H1 (cell line): ENCODE measurements at regions not wholly inside any gene's neighbourhood (a gene's known extent, or its start where the extent isn't known, plus 50 kb on each side); places are given as distances from the start of the nearest gene placed in this dataset.

Experiments
- CTCF ChIA-PET: fragments of 300-600 bp; sonication (Branson Sonifier 250); formaldehyde crosslinking; loops from one replicate; lab custom pipeline; 2021; ENCODE audit not compliant: partially characterized antibody; lab: Charles Lee
- POLR2A ChIA-PET: fragments of 300-600 bp; sonication (Branson Sonifier 250); formaldehyde crosslinking; loops from one replicate; lab custom pipeline; 2021; ENCODE audit warnings: inconsistent platforms; ENCODE audit not compliant: partially characterized antibody; lab: Charles Lee
- DNase-seq, 2 experiments: peaks; one replicate each; pipeline versions ENCODE4 v3.0.0 to v3.0.0-alpha.2; 2010 to 2022; ENCODE audit warnings: low spot score in 2 of 2, low read depth in 1 of 2, mixed read lengths in 1 of 2
- FAIRE-seq: peaks from 2 replicates; lab custom pipeline; 2011; peaks lifted over from hg19 to GRCh38; lab: Jason Lieb, UNC
- H2AFZ ChIP-seq: 2 replicates; pipeline ENCODE4 v1.8.1; 2012; ENCODE audit warnings: low read length, inconsistent platforms
- H2AK5ac ChIP-seq: 2 replicates; pipeline ENCODE4 v1.6.1; 2013; ENCODE audit warnings: low read depth, low read length
- H2BK120ac ChIP-seq: replicated peaks from 2 replicates; pipeline ENCODE3; 2013; ENCODE audit warnings: low read depth, low read length, inconsistent platforms
- H2BK12ac ChIP-seq: 2 replicates; pipeline ENCODE4 v1.6.1; 2013; ENCODE audit warnings: low read depth, low read length
- H2BK15ac ChIP-seq: 2 replicates; pipeline ENCODE4 v1.6.1; 2013; ENCODE audit warnings: low read length
- H2BK20ac ChIP-seq: 2 replicates; pipeline ENCODE4 v1.6.1; 2013; ENCODE audit warnings: low read length
- H2BK5ac ChIP-seq: 2 replicates; pipeline ENCODE4 v1.6.1; 2013; ENCODE audit warnings: low read depth, low read length
- H3K14ac ChIP-seq: 2 replicates; pipeline ENCODE4 v1.6.1; 2013; ENCODE audit warnings: inconsistent platforms; ENCODE audit not compliant: insufficient read length
- H3K18ac ChIP-seq: 2 replicates; pipeline ENCODE4 v1.6.1; 2013; ENCODE audit warnings: low read length; ENCODE audit errors: extremely low read depth
- H3K23ac ChIP-seq: 2 replicates; pipeline ENCODE4 v1.6.1; 2013; ENCODE audit warnings: inconsistent platforms; ENCODE audit not compliant: insufficient read length
- H3K23me2 ChIP-seq: 2 replicates; pipeline ENCODE4 v1.6.1; 2013; ENCODE audit warnings: low read depth, low read length
- H3K27ac ChIP-seq: 2 replicates; pipeline ENCODE4 v1.6.1; 2011; ENCODE audit warnings: low read depth, low read length, inconsistent platforms
- H3K27me3 ChIP-seq, 4 experiments: replicated peaks in 1 of 4; 1 replicate in 1 of 4; 2 replicates in 3 of 4; pipeline versions ENCODE4 v1.6.1 to v1.8.1; 2011 to 2013; ENCODE audit warnings: low read length in 3 of 4, mild to moderate bottlenecking in 3 of 4, inconsistent platforms in 2 of 4, mixed read lengths in 2 of 4, moderate library complexity in 1 of 4; ENCODE audit not compliant: control insufficient read depth in 3 of 4, insufficient read depth in 3 of 4; ENCODE audit errors: extremely low read depth in 1 of 4
- H3K36me3 ChIP-seq, 4 experiments: 2 replicates each; pipeline versions ENCODE4 v1.6.1 to v1.8.1; 2011 to 2013; ENCODE audit warnings: mild to moderate bottlenecking in 4 of 4, low read length in 3 of 4, moderate library complexity in 2 of 4, control low read depth in 1 of 4, inconsistent platforms in 1 of 4; ENCODE audit not compliant: insufficient read depth in 4 of 4, control insufficient read depth in 2 of 4
- H3K4ac ChIP-seq: replicated peaks from 2 replicates; pipeline ENCODE3; 2013; ENCODE audit warnings: low read length, low read depth, mixed read lengths, inconsistent platforms; ENCODE audit not compliant: insufficient read length
- H3K4me1 ChIP-seq, 4 experiments: replicated peaks in 1 of 4; 1 replicate in 1 of 4; 2 replicates in 3 of 4; pipeline versions ENCODE4 v1.6.1 to v1.8.1; 2011 to 2013; ENCODE audit warnings: low read length in 3 of 4, inconsistent platforms in 2 of 4, mixed read lengths in 1 of 4; ENCODE audit not compliant: insufficient read depth in 4 of 4, control insufficient read depth in 3 of 4
- H3K4me2 ChIP-seq, 2 experiments: 2 replicates each; pipeline versions ENCODE4 v1.6.1 to v1.8.1; 2011 to 2013; ENCODE audit warnings: low read depth in 2 of 2, low read length in 2 of 2, control low read depth in 1 of 2, inconsistent platforms in 1 of 2, mild to moderate bottlenecking in 1 of 2; ENCODE audit not compliant: insufficient read depth in 1 of 2
- H3K4me3 ChIP-seq, 4 experiments: fragments of 200-600, 300-600 bp in 1 of 4; sonication (generic), shearing (Covaris generic), sonication (Bioruptor Twin) in 1 of 4; 2 replicates each; pipeline versions ENCODE4 v1.5.1 to v1.8.1; 2011 to 2016; ENCODE audit warnings: low read length in 4 of 4, low read depth in 3 of 4, control low read depth in 2 of 4, inconsistent platforms in 2 of 4, mild to moderate bottlenecking in 2 of 4, mixed read lengths in 1 of 4, moderate library complexity in 1 of 4; ENCODE audit not compliant: insufficient read depth in 2 of 4; ENCODE audit errors: extremely low read depth in 1 of 4
- H3K56ac ChIP-seq: replicated peaks from 2 replicates; pipeline ENCODE3; 2013; ENCODE audit warnings: low read depth, mild to moderate bottlenecking, mixed read lengths, low read length, inconsistent platforms; ENCODE audit not compliant: insufficient read length
- H3K79me1 ChIP-seq: 2 replicates; pipeline ENCODE4 v1.6.1; 2013; ENCODE audit warnings: low read depth, low read length, control low read depth
- H3K79me2 ChIP-seq, 2 experiments: 2 replicates each; pipeline versions ENCODE4 v1.6.1 to v1.8.1; 2012 to 2013; ENCODE audit warnings: low read length in 2 of 2, mild to moderate bottlenecking in 2 of 2, inconsistent platforms in 1 of 2; ENCODE audit not compliant: insufficient read depth in 2 of 2, control insufficient read depth in 1 of 2
- H3K9ac ChIP-seq, 4 experiments: replicated peaks in 1 of 4; 1 replicate in 1 of 4; 2 replicates in 3 of 4; pipeline versions ENCODE4 v1.6.1 to v1.8.1; 2011 to 2013; ENCODE audit warnings: low read depth in 3 of 4, low read length in 3 of 4, control low read depth in 2 of 4, mild to moderate bottlenecking in 2 of 4, moderate library complexity in 2 of 4, inconsistent platforms in 1 of 4; ENCODE audit errors: extremely low read depth in 1 of 4
- H3K9me3 ChIP-seq, 2 experiments: 2 replicates each; pipeline versions ENCODE4 v1.6.1 to v1.8.1; 2012 to 2013; ENCODE audit warnings: mild to moderate bottlenecking in 2 of 2, moderate library complexity in 2 of 2, control low read depth in 1 of 2, inconsistent platforms in 1 of 2, low read depth in 1 of 2, low read length in 1 of 2, mixed read lengths in 1 of 2; ENCODE audit not compliant: insufficient read depth in 2 of 2
- H4K20me1 ChIP-seq, 2 experiments: replicated peaks in 1 of 2; 2 replicates each; pipeline versions ENCODE3 to v1.8.1; 2011 to 2013; ENCODE audit warnings: inconsistent platforms in 2 of 2, low read length in 2 of 2, mild to moderate bottlenecking in 1 of 2; ENCODE audit not compliant: insufficient read depth in 2 of 2, control insufficient read depth in 1 of 2
- H4K5ac ChIP-seq: 2 replicates; pipeline ENCODE4 v1.6.1; 2013; ENCODE audit warnings: low read length, low read depth, mixed read lengths, inconsistent platforms; ENCODE audit not compliant: insufficient read length
- H4K8ac ChIP-seq: 2 replicates; pipeline ENCODE4 v1.8.0; 2013; ENCODE audit warnings: mild to moderate bottlenecking, moderate library complexity, low read length, inconsistent platforms; ENCODE audit not compliant: insufficient read depth; ENCODE audit errors: extremely low read depth
- H4K91ac ChIP-seq: replicated peaks from 2 replicates; pipeline ENCODE3; 2013; ENCODE audit warnings: low read length, mixed read lengths, inconsistent platforms; ENCODE audit not compliant: insufficient read length
- ASH2L ChIP-seq: fragments of 200-600, 300-600 bp; sonication (generic); IDR thresholded peaks from one replicate; pipeline ENCODE4 v1.7.1; 2017; ENCODE audit warnings: low read length
- BCL11A ChIP-seq, 2 experiments: IDR thresholded peaks; one replicate each; pipeline ENCODE4 v1.6.1; 2011; ENCODE audit warnings: low read depth in 2 of 2, low read length in 2 of 2, mild to moderate bottlenecking in 2 of 2
- CREB1 ChIP-seq: IDR thresholded peaks from 2 replicates; pipeline ENCODE4 v1.6.1; 2012; ENCODE audit warnings: inconsistent platforms
- CTBP2 ChIP-seq: IDR thresholded peaks from 2 replicates; pipeline ENCODE4 v1.7.0; 2011; ENCODE audit warnings: borderline replicate concordance, mild to moderate bottlenecking, moderate library complexity, mixed read lengths, low read length; ENCODE audit not compliant: insufficient read depth, insufficient read length
- GTF2F1 ChIP-seq: IDR thresholded peaks from 2 replicates; pipeline ENCODE4 v1.6.1; 2012; ENCODE audit warnings: low read depth, low read length, improper control_type of control experiment, borderline replicate concordance
- JUN ChIP-seq: IDR thresholded peaks from 2 replicates; pipeline ENCODE4 v1.6.1; 2011; ENCODE audit warnings: low read depth, mild to moderate bottlenecking, improper control_type of control experiment, low read length
- KDM1A ChIP-seq: fragments of 200-600, 300-600 bp; sonication (generic); IDR thresholded peaks from 2 replicates; pipeline ENCODE4 v1.7.1; 2016; ENCODE audit warnings: mild to moderate bottlenecking, low read length, borderline replicate concordance
- KDM5A ChIP-seq: fragments of 200-600 bp; IDR thresholded peaks from 2 replicates; pipeline ENCODE4 v1.7.1; 2012; ENCODE audit warnings: mild to moderate bottlenecking, low read length, inconsistent platforms, mixed read lengths
- RFX5 ChIP-seq: IDR thresholded peaks from 2 replicates; pipeline ENCODE4 v1.6.1; 2011; ENCODE audit warnings: low read depth, low read length, improper control_type of control experiment, borderline replicate concordance
- RNF2 ChIP-seq: fragments of 200-900, 300-1000 bp; sonication (generic); IDR thresholded peaks from 2 replicates; pipeline ENCODE4 v1.7.1; 2016; ENCODE audit warnings: borderline replicate concordance, low read depth, mild to moderate bottlenecking, antibody characterized with exemption, low read length; ENCODE audit not compliant: poor library complexity, severe bottlenecking; ENCODE audit errors: missing control alignments
- SIN3A ChIP-seq, 2 experiments: IDR thresholded peaks in 1 of 2; conservative IDR thresholded peaks in 1 of 2; 2 replicates each; pipeline ENCODE4 v1.6.1; 2011 to 2012; ENCODE audit warnings: low read length in 2 of 2, improper control_type of control experiment in 1 of 2, low read depth in 1 of 2, mild to moderate bottlenecking in 1 of 2
- SIRT6 ChIP-seq: IDR thresholded peaks from one replicate; pipeline ENCODE4 v1.7.1; 2012; ENCODE audit warnings: low read length, inconsistent platforms
- WGBS, 2 experiments: shearing (Covaris generic) in 1 of 2; methylation state at CpG; one replicate each; pipeline versions ENCODE4 v1.1.6 to v1.1.7; 2013 to 2015; ENCODE audit warnings: low lambda C conversion rate in 2 of 2, mixed read lengths in 2 of 2, inconsistent platforms in 1 of 2, low coverage in 1 of 2, missing lambda C conversion rate in 1 of 2; ENCODE audit not compliant: insufficient replicate concordance in 2 of 2, insufficient coverage in 1 of 2, insufficient read length in 1 of 2; ENCODE audit errors: extremely low coverage in 1 of 2, missing lambda C conversion rate in 1 of 2; 5-methylcytosine and 5-hydroxymethylcytosine counted together

DNA sequence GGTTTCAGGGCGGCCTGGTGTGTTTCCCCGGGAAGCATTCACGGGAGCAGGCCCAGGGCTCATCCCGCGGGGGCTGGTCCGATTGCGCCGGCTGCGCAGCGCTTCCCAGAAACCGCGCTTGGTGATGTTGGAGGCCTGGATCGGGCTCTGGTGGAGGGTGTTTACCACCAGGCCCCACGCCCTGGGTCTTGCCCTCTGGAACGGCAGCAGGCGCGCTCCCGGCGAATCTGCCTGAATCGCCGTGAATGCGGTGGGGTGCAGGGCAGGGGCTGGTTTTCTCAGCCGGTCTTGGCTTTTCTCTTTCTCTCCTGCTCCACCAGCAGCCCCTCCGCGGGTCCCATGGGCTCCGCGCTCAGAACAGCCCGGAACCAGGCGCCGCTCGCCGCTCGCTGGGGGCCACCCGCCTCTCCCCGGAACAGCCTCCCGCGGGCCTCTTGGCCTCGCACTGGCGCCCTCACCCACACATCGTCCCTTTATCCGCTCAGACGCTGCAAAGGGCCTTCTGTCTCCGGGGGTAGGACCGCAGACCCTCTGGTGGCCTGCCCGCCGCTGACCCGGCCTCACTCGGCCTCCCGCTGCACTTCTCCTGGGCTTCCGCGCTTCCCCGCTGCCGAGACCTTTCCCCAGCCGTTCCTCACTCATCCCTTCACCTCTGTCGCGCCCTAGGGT, 69.4 kb upstream of the GJB6 start:
- CTCF ChIA-PET: interaction anchor here (1.2 to 1.3 kb wide), 2 partner anchors 12 to 187 kb away, joined by 7 to 8 read pairs; no protein-coding TSS in a partner anchor
- H3K27ac ChIP-seq: no peak overlapping the region
- TF ChIP-seq GTF2F1: no peak
- no peak for TF ChIP-seq CREB1
- TF ChIP-seq JUN: no peak
- no peak for TF ChIP-seq RFX5
- TF ChIP-seq BCL11A (IDR thresholded peaks at IDR 0.05; ENCODE audit: low read depth in 2 of 2, low read length in 2 of 2): no peak
- TF ChIP-seq CTBP2: peak; percentile 17
- TF ChIP-seq RNF2: no peak
- no peak for TF ChIP-seq KDM1A
- TF ChIP-seq SIRT6: no peak
- no peak for TF ChIP-seq KDM5A
- peak; percentile 26 for TF ChIP-seq ASH2L
- no peak for TF ChIP-seq SIN3A (conservative IDR thresholded peaks at IDR 0.05 in 1 of 2, IDR thresholded peaks at IDR 0.05 in 1 of 2; ENCODE audit: low read depth in 1 of 2, low read length in 2 of 2)

More for the DNA sequence above, 69.4 kb upstream of the GJB6 start:
- Histone ChIP-seq H3K23me2 (peaks cover 4% of the 10 kb centered on the region; the same call in 1 of the 2 replicates), H2BK20ac (no peak overlapping the region), H2BK15ac (no peak overlapping the region; the same call in 1 of the 2 replicates), H2AFZ (peak overlapping the region; percentile 91), H3K36me3 (no peaks in the 10 kb centered on the region), H4K91ac (no peak overlapping the region), H3K56ac (peak overlapping the region; percentile 32), H3K23ac (no peak overlapping the region), H3K79me2 (no peaks in the 10 kb centered on the region), H3K27me3 (peaks cover 3 to 30% (median 14%) of the 10 kb centered on the region in 4 experiments; a peak in 6 of 7 replicates), H3K4me1 (peaks cover 0 to 5% (median 3%) of the 10 kb centered on the region in 4 experiments; a peak in 3 of 7 replicates), H3K14ac (no peak overlapping the region), H4K20me1 (no peaks in the 10 kb centered on the region), H3K4me3 (peak overlapping the region; percentile 26 to 62 (median 56)), H2BK120ac (no peak overlapping the region), H3K9me3 (no peaks in the 10 kb centered on the region), H4K8ac (peak overlapping the region; percentile 90), H4K5ac (no peak overlapping the region), H3K9ac (peak overlapping the region in 2 of 4 experiments; percentile 33 to 35; a peak in 3 of 7 replicates), H3K4me2 (peak overlapping the region; percentile 55 to 87), H2BK5ac (no peak overlapping the region), H2BK12ac (peak overlapping the region; percentile 68; the same call in 1 of the 2 replicates), H3K79me1 (no peaks in the 10 kb centered on the region), H3K18ac (peak overlapping the region; percentile 75; the same call in 1 of the 2 replicates), H2AK5ac (no peak overlapping the region), H3K4ac (peak overlapping the region; percentile 75)
- FAIRE-seq (no peak), DNase-seq (peak in 1 of 2 experiments; percentile 57)
- 7% methylated on average over 36 of the region's 56 CpGs; no CpG with 5 or more reads in 1 of the 2 experiments for WGBS, 2 experiments
- POLR2A ChIA-PET: no interaction called here
